Calu3 (cell line): ENCODE measurements at regions not wholly inside any gene's neighbourhood (a gene's known extent, or its start where the extent isn't known, plus 50 kb on each side); places are given as distances from the start of the nearest gene placed in this dataset.

ENCODE experiments used
- BruUV-seq: library from RNA; stranded (reverse); fragments of 400-500 nt; replicated peaks from 2 replicates; lab custom pipeline; 2021; lab: Mats Ljungman, UMichigan
- CTCF ChIA-PET: fragments of 300-600 bp; sonication (Branson Sonifier 250); formaldehyde crosslinking; loops from one replicate; lab custom pipeline; 2022; ENCODE audit warnings: antibody characterized with exemption; lab: Charles Lee
- DNase-seq: peaks from one replicate; pipeline ENCODE4 v3.0.0; 2022
- H3K27ac Mint-ChIP-seq: one replicate; pipeline ENCODE4 v1.8.0; 2022; ENCODE audit warnings: mixed read lengths; ENCODE audit not compliant: unreplicated experiment
- H3K27me3 Mint-ChIP-seq: one replicate; pipeline ENCODE4 v1.8.0; 2022; ENCODE audit warnings: mixed read lengths; ENCODE audit not compliant: unreplicated experiment
- H3K36me3 Mint-ChIP-seq: one replicate; pipeline ENCODE4 v1.8.0; 2022; ENCODE audit warnings: mild to moderate bottlenecking, moderate library complexity, mixed read lengths; ENCODE audit not compliant: insufficient read depth, unreplicated experiment
- H3K4me1 Mint-ChIP-seq: one replicate; pipeline ENCODE4 v1.8.0; 2022; ENCODE audit warnings: mild to moderate bottlenecking, low read depth, mixed read lengths; ENCODE audit not compliant: unreplicated experiment
- H3K4me3 Mint-ChIP-seq: one replicate; pipeline ENCODE4 v1.8.0; 2022; ENCODE audit warnings: mild to moderate bottlenecking, low read depth, moderate library complexity, mixed read lengths; ENCODE audit not compliant: unreplicated experiment
- H3K9me3 Mint-ChIP-seq: one replicate; pipeline ENCODE4 v1.8.0; 2022; ENCODE audit warnings: low read depth, mixed read lengths; ENCODE audit not compliant: unreplicated experiment
- intact Hi-C: fragments of 100-400 bp; cut with micrococcal nuclease; formaldehyde crosslinking; loops from one replicate; pipeline ENCODE4 v1.10.0; 2022; ENCODE audit not compliant: unreplicated experiment
- TF ChIP-seq, protein P1 (sequence below): fragments of 200-600 bp; IDR thresholded peaks from one replicate; pipeline ENCODE4 v1.8.0; 2022; ENCODE audit warnings: antibody characterized with exemption; ENCODE audit not compliant: unreplicated experiment

DNA sequence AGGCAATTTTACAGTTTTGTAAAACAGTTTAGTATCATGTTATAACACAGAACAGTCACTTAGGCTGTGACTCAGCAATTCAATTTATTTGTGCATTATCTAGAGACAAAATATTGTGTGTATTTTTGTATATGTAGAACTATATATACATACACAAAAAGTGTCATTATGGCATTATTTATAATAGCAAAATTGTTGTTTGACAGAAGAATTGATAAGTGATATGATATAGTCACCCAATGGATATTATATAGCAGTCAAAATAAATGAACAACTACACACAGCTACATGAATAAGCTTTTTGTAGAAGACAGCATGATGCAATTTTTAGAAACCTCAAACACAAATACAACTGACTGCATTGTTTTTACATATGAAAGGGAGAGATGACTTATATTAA, 334.0 kb downstream of the TRIB2 start:
- H3K27me3 Mint-ChIP-seq = no peaks in the 10 kb centered on the region
- TF ChIP-seq, protein P1, sequence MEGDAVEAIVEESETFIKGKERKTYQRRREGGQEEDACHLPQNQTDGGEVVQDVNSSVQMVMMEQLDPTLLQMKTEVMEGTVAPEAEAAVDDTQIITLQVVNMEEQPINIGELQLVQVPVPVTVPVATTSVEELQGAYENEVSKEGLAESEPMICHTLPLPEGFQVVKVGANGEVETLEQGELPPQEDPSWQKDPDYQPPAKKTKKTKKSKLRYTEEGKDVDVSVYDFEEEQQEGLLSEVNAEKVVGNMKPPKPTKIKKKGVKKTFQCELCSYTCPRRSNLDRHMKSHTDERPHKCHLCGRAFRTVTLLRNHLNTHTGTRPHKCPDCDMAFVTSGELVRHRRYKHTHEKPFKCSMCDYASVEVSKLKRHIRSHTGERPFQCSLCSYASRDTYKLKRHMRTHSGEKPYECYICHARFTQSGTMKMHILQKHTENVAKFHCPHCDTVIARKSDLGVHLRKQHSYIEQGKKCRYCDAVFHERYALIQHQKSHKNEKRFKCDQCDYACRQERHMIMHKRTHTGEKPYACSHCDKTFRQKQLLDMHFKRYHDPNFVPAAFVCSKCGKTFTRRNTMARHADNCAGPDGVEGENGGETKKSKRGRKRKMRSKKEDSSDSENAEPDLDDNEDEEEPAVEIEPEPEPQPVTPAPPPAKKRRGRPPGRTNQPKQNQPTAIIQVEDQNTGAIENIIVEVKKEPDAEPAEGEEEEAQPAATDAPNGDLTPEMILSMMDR = no peak

DNA sequence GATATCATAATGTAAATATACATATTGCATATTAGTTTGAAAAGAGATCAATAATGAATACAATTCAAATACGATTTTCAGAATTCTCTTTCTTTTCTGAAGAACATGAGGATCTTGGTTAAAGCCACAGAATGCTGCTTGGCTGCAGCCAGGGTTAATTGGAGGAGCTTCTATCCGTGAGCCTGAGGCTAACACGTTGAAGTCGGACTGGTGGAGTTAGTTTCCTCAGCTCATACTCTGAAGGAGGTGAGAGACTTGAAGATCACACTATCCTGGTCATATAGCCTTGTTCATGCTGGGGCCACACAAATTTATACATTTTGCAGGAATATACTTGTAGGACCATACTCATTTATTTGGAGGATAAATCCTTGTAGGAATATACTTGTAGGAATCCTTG, 335.8 kb downstream of the TRIB2 start:
- intact Hi-C loops = loop anchor here (5.0 kb wide), 1 partner anchor 140 kb away; no protein-coding TSS in a partner anchor
- TF ChIP-seq, protein P1 = no peak
- no peak overlapping the region for H3K4me3 Mint-ChIP-seq
- H3K4me1 Mint-ChIP-seq = peaks cover 8% of the 10 kb centered on the region
- no TSS peak for BruUV-seq
- CTCF ChIA-PET = no interaction called here
- DNase-seq = no peak
- no peaks in the 10 kb centered on the region for H3K27me3 Mint-ChIP-seq
- no peaks in the 10 kb centered on the region for H3K36me3 Mint-ChIP-seq
- no peaks in the 10 kb centered on the region for H3K9me3 Mint-ChIP-seq
- H3K27ac Mint-ChIP-seq = no peak overlapping the region

More for the DNA sequence above, 334.0 kb downstream of the TRIB2 start:
- H3K36me3 Mint-ChIP-seq = no peaks in the 10 kb centered on the region
- no peak for DNase-seq
- peak overlapping the region; percentile 90 for H3K27ac Mint-ChIP-seq
- intact Hi-C loops = loop anchor here (2.0 to 5.0 kb wide), 2 partner anchors 142 to 1582 kb away; partner anchors contain the start of gene LRATD1
- peaks cover 8% of the 10 kb centered on the region for H3K4me1 Mint-ChIP-seq
- H3K9me3 Mint-ChIP-seq = no peaks in the 10 kb centered on the region
- CTCF ChIA-PET = no interaction called here
- no TSS peak for BruUV-seq
- H3K4me3 Mint-ChIP-seq = no peak overlapping the region

DNA sequence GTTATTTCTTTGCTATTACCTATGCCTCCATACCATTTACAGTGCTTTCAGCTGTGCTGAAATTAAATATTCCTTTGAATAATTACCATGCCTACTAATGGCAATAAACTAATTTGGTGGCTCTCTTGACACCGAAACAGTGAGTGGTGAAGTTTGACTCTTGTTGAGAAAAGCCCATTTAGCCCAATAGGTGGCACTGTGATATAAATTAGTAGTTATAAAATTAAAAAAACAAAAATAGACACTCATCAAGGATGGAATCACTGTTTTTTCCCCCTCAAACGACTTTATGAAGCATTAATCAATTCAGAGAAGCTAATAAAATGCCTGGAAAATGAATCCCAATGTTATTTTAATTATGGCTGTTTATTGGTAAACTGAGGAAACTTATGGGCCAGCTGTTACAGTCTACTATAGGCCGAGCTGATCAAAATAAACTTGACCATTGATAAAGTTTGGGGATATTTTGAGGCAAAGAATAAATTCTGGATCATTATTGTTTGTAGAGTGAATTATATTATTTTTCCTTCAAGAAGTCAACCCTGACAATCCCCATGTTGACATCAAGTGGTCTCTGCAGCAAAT, 339.6 kb downstream of the TRIB2 start:
- Mint-ChIP-seq H3K9me3 (no peaks in the 10 kb centered on the region), H3K4me1 (no peaks in the 10 kb centered on the region), H3K27ac (no peak overlapping the region), H3K4me3 (no peak overlapping the region), H3K27me3 (no peaks in the 10 kb centered on the region), H3K36me3 (no peaks in the 10 kb centered on the region)
- BruUV-seq = no TSS peak
- CTCF ChIA-PET = no interaction called here
- TF ChIP-seq, protein P1 = peak; percentile 35
- intact Hi-C loops = no loop called here
- peak; percentile 5 for DNase-seq

DNA sequence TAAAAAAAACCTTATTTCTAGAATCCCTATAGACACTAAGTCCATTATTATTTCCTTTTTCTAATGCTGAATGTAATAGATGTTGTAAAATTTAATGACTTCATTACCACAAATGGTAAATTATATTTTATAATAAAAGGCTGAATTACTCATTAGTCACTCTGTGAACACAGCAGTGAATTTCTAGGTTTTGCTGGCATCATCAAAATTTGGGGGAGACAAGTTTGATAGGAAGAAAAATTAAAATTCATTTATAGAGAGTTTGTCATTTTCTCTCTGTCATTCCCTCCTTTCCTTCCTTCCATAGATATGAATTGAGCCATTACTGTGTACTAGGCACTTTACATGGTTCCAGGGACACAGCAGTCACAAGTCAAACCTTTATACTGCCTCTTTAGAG, 340.9 kb downstream of the TRIB2 start:
- BruUV-seq = no TSS peak
- intact Hi-C loops = no loop called here
- H3K4me1 Mint-ChIP-seq = no peaks in the 10 kb centered on the region
- no peak overlapping the region for H3K27ac Mint-ChIP-seq
- CTCF ChIA-PET = no interaction called here
- H3K9me3 Mint-ChIP-seq = no peaks in the 10 kb centered on the region
- H3K4me3 Mint-ChIP-seq = no peak overlapping the region
- no peak for DNase-seq
- no peaks in the 10 kb centered on the region for H3K27me3 Mint-ChIP-seq
- TF ChIP-seq, protein P1 = no peak
- no peaks in the 10 kb centered on the region for H3K36me3 Mint-ChIP-seq
